ENCODE measurements at regions not wholly inside any gene's neighbourhood (a gene's known extent, or its start where the extent isn't known, plus 50 kb on each side); places are given as distances from the start of the nearest gene placed in this dataset.
"Not testable (repeated sequence)": the region's sequence is repeated elsewhere in the genome, so short reads cannot be mapped to it uniquely, and the experiment has no call there.

DNA sequence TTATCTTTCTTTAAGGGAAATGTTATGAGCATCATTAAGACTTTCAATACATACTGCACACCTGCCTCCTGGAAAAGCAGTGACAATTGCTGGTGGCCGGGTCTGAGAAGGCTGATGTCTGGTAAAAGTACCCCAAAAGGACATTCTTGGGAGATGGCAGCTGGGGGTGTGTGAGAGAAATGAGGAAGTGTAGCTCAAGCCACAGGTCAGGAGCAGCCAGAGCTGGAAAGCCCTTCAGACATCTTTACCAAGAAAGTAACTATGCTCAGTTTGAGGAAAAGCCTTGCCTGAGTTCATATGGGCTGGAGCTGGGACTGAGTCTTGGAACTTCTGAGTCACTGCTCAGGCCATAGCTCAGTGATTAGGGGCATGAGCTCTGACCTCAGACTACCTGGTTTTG, 94.7 kb upstream of the N4BP1 start:
- no peak for DNase-seq (ENCODE audit: low spot score)

DNA sequence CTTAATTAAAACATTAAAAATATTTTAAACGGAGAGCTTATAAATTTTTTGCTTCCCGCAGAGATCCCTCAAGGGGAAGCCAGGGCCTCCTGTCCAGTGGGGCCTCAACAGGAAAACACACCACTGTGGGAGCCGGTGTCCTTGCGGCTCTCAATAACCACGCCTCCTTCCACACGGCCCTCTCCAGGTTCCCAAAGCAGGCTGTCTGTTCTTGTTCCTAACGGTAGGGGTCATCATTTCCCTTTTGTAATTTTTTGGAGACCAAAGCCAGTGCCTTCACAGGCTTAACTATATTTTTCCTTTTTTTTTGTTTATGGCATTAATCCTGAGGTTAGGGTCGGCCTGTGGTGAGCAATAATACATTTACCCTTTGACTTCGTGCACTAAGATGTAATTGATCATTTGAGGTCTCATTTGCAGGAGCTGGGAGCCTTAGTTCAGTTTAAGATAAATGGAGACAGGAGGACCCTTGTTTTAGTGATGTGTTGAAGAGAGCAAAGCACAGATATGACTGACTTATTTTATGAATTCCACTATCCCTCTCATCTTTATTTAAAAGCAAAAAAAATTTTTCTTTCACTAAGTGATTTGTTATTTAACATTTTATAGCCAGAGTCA, 77.5 kb upstream of the N4BP1 start:
- peak; percentile 71 for DNase-seq (ENCODE audit: low spot score)

DNA sequence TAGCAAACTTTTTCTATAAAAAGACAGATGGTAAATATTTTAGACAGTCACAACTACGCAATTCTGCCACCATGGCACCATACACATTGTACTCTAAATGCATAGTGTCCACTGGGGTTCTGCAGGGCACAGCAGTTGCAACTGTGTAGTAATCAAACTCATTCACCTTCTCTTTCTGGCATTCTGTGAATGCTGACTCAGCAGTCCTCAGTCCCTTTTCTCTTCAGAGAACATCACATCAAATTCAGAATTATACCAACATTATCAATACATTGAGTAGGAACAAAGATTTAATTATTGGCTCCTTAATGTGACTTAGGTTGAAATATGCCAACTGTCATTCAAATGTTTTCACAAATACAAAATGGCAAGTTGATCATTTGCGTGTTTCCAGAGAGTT, 74.2 kb upstream of the N4BP1 start:
- no peak for DNase-seq (ENCODE audit: low spot score)

DNA sequence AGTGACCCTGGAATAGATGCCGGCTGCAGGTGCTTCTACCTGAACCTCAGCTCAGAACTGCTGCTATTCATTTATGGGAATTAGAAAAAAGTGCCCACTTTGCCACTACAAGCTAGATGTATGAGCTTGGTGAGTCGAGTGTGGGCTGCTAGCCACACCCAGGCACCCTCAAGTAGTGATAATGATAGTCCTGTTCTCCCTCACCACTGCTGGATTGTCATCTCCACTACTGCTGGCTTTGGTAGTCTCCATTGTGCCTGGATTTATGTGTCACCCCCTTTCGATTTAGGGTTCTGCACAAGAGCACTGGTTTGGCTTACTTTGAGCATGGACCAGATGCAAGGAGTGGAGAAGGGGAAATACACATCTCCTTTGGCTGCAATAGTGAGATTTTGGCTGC, 73.0 kb upstream of the N4BP1 start:
- no peak for DNase-seq (ENCODE audit: low spot score)

DNA sequence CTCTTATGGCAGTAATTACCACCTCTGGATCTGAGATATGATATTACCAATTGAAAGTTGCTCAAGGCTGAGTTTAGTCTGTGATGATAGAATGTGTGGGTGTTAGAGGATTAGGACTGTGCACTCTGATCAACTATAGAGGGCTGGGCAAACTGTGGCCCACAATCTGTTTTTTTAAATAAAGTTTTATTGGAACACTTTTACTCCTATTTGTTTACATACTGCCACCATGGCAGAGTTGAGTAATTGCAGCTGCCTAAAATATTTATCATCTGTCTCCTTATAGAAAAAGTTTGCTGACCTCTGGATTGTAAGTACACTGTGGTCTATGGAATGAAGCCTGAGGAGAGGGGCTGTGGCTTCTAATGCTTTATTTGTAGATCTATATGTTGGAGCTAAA, 71.5 kb upstream of the N4BP1 start:
- DNase-seq (ENCODE audit: low spot score) = no peak

DNA sequence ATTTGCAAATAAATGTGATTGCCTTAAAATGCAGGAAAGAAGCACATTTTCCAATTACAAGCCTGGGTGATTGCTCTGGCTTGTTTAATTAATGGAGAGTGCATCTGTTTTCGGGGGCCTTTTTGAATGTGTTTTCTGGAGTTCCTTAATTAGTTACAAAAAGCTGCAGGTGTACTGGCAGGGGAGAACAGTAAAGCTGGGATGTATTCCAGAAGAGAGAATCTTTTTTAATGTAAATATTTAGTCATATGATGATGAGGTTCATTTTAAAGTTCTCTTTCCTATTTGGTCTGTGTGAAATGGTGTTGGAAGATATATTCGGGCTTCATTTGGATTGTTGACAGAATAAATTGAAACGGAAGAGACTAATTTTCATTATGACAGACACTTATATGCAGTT, 70.9 kb upstream of the N4BP1 start:
- DNase-seq (ENCODE audit: low spot score) = no peak

DNA sequence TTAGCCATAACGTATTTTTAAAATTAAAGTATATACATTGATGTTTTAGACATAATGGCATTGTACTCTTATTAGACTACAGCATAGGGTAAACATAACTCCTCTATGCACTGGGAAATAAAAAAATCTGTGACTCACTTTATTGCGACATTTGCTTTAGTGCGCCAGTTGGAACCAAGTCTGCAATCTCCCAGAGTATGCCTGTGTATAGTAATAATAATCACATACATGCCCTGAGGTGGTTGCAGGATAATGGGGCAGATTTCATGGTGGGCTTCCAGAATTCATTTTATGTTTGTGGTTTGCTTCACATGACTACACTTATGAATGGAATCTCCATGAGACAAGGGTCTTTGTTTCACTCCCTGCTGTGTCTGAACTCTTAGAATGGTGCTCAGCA, 66.9 kb upstream of the N4BP1 start:
- DNase-seq (ENCODE audit: low spot score) = no peak

DNA sequence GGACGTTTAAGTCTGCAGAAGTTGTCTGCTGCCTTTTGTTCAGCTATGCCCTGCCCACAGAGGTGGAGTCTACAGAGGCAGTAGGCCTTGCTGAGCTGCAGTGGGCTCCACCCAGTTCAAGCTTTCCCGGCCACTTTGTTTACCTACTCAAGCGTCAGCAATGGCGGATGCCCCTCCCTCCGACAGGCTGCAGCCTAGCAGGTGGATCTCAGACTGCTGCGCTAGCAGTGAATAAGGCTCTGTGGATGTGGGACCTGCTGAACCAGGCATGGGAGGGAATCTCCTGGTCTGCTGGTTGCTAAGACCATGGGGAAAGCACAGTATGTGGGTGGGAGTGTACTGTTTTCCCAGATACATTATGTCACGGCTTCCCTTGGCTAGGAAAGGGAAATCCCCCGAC, 58.2 kb upstream of the N4BP1 start:
- not testable (repeated sequence) for DNase-seq (ENCODE audit: low spot score)

DNA sequence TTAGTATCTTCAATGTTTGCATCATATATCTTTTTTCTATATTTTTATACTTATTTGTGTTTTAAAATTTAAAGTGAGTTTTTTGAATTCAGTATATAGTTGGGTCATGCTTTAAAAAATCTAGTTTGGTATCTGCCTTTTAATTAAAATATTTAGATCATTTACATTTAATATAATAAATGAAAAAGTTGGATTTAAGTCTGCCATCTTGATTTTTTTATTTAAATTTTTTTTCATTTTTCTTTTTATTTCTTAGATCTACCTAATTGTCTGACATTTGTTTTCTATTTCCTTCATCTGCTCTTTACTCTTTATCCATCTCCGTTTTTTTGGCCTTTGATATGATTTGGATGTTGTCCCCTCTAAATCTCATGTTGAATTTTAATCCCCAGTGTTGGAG, 50.0 kb upstream of the N4BP1 start:
- DNase-seq (ENCODE audit: low spot score) = no peak

Small RNA genes lying in the stretch of these regions (small RNA-seq; reads per million reads assigned to genes)
- gene AC023827.1 (0 reads per million in 2 experiments), gene MTND4LP25 (0 reads per million in 2 experiments), gene RNU6-257P (0 reads per million in 2 experiments)
